Prostate gland (tissue), 2 donors: ENCODE measurements at regions not wholly inside any gene's neighbourhood (a gene's known extent, or its start where the extent isn't known, plus 50 kb on each side); places are given as distances from the start of the nearest gene placed in this dataset.

Source experiments
- POLR2AphosphoS5 ChIP-seq: sonication (generic); formaldehyde crosslinking; IDR thresholded peaks from one replicate; pipeline ENCODE4 v1.6.1; 2017; ENCODE audit warnings: antibody characterized with exemption
- TF ChIP-seq, protein P1 (sequence below), 4 experiments: fragments of 200-600 bp in 2 of 4; fragments of 450-650 bp in 2 of 4; sonication (generic) in 2 of 4; IDR thresholded peaks; 1 replicate in 3 of 4; 2 replicates in 1 of 4; pipeline ENCODE4 v1.5.1; 2016 to 2019; ENCODE audit warnings: antibody characterized with exemption in 4 of 4, mild to moderate bottlenecking in 2 of 4, moderate library complexity in 2 of 4

DNA sequence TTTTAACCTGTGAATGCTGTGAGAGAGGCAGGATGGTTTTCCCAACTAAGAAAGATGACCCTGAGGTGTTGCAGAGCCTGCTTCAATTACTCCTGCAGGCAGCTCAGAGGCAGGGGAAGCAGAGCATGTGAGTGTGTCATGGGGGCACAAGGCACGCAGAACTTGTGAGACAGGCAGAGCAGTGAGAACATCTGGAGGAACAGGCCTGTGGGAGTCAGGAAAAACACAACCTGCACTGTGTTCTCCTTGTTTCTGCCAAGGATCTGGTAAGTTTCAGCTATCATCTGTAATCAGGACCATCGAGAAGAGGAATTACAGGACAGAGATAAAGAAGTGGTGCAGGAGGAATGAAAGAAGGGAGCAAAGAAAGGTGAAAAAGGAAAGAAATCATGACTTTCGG, 741.8 kb upstream of the INTU start:
- TF ChIP-seq, protein P1, sequence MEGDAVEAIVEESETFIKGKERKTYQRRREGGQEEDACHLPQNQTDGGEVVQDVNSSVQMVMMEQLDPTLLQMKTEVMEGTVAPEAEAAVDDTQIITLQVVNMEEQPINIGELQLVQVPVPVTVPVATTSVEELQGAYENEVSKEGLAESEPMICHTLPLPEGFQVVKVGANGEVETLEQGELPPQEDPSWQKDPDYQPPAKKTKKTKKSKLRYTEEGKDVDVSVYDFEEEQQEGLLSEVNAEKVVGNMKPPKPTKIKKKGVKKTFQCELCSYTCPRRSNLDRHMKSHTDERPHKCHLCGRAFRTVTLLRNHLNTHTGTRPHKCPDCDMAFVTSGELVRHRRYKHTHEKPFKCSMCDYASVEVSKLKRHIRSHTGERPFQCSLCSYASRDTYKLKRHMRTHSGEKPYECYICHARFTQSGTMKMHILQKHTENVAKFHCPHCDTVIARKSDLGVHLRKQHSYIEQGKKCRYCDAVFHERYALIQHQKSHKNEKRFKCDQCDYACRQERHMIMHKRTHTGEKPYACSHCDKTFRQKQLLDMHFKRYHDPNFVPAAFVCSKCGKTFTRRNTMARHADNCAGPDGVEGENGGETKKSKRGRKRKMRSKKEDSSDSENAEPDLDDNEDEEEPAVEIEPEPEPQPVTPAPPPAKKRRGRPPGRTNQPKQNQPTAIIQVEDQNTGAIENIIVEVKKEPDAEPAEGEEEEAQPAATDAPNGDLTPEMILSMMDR (IDR thresholded peaks at IDR 0.05) = no peak
- no peak for TF ChIP-seq POLR2AphosphoS5
